Heart right ventricle (tissue), 16 donors: ENCODE measurements at regions not wholly inside any gene's neighbourhood (a gene's known extent, or its start where the extent isn't known, plus 50 kb on each side); places are given as distances from the start of the nearest gene placed in this dataset.

Experiments
- ATAC-seq, 8 donors: fragments of 200-7000 bp; cut with Tn5 transposase; one replicate each; pipeline ENCODE4 v1.9.1; 2020; ENCODE audit warnings: mild to moderate bottlenecking in 8 of 8, moderate library complexity in 8 of 8, moderate number of reproducible peaks in 1 of 8
- DNase-seq, 2 donors: peaks; one replicate each; pipeline ENCODE4 v3.0.0-alpha.2; 2020
- H3K27ac ChIP-seq, 10 donors: fragments of 200-600 bp; sonication (generic) in 2 of 10; one replicate each; pipeline versions ENCODE4 v1.5.0 to v1.8.0; 2020 to 2022; ENCODE audit warnings: mild to moderate bottlenecking in 3 of 10
- H3K27me3 ChIP-seq, 7 donors: fragments of 200-600 bp; one replicate each; pipeline ENCODE4 v1.8.0; 2021 to 2022; ENCODE audit warnings: mild to moderate bottlenecking in 2 of 7
- H3K36me3 ChIP-seq, 9 donors: fragments of 200-600 bp; sonication (generic) in 1 of 9; one replicate each; pipeline versions ENCODE4 v1.5.0 to v1.8.0; 2020 to 2022; ENCODE audit warnings: mild to moderate bottlenecking in 2 of 9
- H3K4me1 ChIP-seq, 9 donors: fragments of 200-600 bp; sonication (generic) in 1 of 9; one replicate each; pipeline versions ENCODE4 v1.5.0 to v1.8.0; 2020 to 2022; ENCODE audit warnings: mild to moderate bottlenecking in 4 of 9
- H3K4me3 ChIP-seq, 10 donors: fragments of 200-600 bp; sonication (generic) in 2 of 10; one replicate each; pipeline versions ENCODE4 v1.5.0 to v1.8.0; 2020 to 2022; ENCODE audit warnings: mild to moderate bottlenecking in 7 of 10, moderate library complexity in 2 of 10
- H3K9me3 ChIP-seq, 11 donors: fragments of 200-600 bp in 10 of 11; sonication (generic) in 2 of 11; one replicate each; pipeline versions ENCODE4 v1.5.0 to v1.8.0; 2013 to 2022; ENCODE audit warnings: mild to moderate bottlenecking in 2 of 11, control low read depth in 1 of 11, moderate library complexity in 1 of 11
- WGBS, 2 donors: extraction: QIAGEN DNeasy Blood & Tissue Kit; methylation state at CpG; one replicate each; pipeline ENCODE4 v1.1.7; 2013; ENCODE audit warnings: inconsistent platforms in 1 of 2; 5-methylcytosine and 5-hydroxymethylcytosine counted together
- intact Hi-C, 10 donors: fragments of 100-400 bp; cut with DNase I; formaldehyde crosslinking; loops; one replicate each; pipeline versions ENCODE4 v1.11.1 to v1.14.2; 2022
- TF ChIP-seq, protein P1 (sequence below), 9 donors: fragments of 200-600 bp; sonication (generic) in 2 of 9; IDR thresholded peaks; one replicate each; pipeline versions ENCODE4 v1.5.0 to v1.8.0; 2021 to 2022; ENCODE audit warnings: antibody characterized with exemption in 9 of 9, mild to moderate bottlenecking in 5 of 9, moderate library complexity in 1 of 9
- donor health status: Arrhythmogenic right ventricular cardiomyopathy.
- donor health status: ischemic (EF 13 %, LVEDD 7.1; RV severe dilation, severe dysfunction).
- donor health status: healthy with polysubstance abuse.
- donor health status: DM: no; HTN: yes; CAD: no.
- donor health status: DM: no; HTN: no; CAD: no.
- donor health status: ischemic (EF 25% LVEDD 6.9; RV normal size, moderate dysfunction).
- donor health status: ischemic (EF 25% LVEDD 5.7; RV mildly dilated, moderate dysfunction).
- donor health status: healthy.
- donor health status: DM: yes; HTN: yes; CAD: no.
- donor health status: Ischemic cardiomyopathy.
- donor health status: ischemic (EF 35%, LVEDD 5.7; RV mildly dilated, moderate dysfunction).
- donor health status: nonischemic (EF 11% LVEDD 7.7; RV severe dilation, severe dysfunction).
- donor health status: DM: yes; HTN: yes; CAD: no.
- donor health status: PGD.
- donor health status: ischemic (EF 29% LVEDD 5.4; RV normal size, mild dysfunction).
- donor health status: nonischemic (EF 23%, LVEDD 6.1; RV moderate dilation, normal function).

DNA sequence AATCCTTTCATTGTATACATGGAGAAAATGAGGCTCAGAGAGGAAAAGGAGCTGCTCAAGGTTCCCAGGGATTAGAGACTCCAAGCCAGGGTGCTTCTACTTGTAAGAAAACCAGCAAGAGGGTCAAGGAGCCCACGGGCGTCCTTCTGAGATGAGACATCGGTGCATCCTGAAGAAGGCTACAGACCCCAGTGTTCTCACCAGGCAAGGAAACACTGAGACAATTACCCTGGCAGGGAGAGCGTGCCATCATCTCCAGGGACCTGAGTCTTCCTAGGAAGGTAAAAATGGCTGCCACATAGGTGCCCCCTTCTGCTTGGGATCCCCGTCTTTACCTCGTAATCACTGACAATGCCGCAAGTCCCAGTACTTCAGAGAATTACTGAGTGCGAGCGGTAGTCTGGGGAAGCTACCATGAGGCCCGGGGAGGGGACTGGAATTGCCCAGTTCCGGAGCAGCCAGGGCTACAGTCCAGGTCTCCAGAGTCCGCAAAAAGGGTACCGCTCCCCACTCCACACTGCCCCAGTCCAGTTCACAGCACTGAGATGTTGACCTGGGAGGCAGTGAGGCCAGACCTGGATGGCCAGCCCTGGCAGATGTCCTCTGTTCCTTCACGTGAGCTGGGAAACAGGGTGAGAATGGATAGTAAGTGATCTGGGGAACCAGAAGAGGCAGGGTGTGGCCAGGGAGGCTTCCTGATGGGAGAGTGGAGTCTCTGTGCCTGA lies 164.7 kb upstream of the SMAD3 start:
- peak in 3 of 8 donors; percentile 3 to 20 (median 12) for ATAC-seq
- Histone ChIP-seq H3K4me1 (peaks cover 3 to 36% (median 18%) of the 10 kb centered on the region in 9 donors), H3K36me3 (no peaks in the 10 kb centered on the region), H3K27me3 (no peaks in the 10 kb centered on the region), H3K9me3 (no peaks in the 10 kb centered on the region), H3K27ac (peak overlapping the region; percentile 20 to 84 (median 74)), H3K4me3 (no peak overlapping the region)
- DNase-seq, result no peak
- TF ChIP-seq, protein P1, sequence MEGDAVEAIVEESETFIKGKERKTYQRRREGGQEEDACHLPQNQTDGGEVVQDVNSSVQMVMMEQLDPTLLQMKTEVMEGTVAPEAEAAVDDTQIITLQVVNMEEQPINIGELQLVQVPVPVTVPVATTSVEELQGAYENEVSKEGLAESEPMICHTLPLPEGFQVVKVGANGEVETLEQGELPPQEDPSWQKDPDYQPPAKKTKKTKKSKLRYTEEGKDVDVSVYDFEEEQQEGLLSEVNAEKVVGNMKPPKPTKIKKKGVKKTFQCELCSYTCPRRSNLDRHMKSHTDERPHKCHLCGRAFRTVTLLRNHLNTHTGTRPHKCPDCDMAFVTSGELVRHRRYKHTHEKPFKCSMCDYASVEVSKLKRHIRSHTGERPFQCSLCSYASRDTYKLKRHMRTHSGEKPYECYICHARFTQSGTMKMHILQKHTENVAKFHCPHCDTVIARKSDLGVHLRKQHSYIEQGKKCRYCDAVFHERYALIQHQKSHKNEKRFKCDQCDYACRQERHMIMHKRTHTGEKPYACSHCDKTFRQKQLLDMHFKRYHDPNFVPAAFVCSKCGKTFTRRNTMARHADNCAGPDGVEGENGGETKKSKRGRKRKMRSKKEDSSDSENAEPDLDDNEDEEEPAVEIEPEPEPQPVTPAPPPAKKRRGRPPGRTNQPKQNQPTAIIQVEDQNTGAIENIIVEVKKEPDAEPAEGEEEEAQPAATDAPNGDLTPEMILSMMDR (IDR thresholded peaks at IDR 0.05), result no peak
- intact Hi-C loops, result no loop called here
- WGBS, 2 donors, result 85 to 96% methylated on average over 14 of the region's 14 CpGs

DNA sequence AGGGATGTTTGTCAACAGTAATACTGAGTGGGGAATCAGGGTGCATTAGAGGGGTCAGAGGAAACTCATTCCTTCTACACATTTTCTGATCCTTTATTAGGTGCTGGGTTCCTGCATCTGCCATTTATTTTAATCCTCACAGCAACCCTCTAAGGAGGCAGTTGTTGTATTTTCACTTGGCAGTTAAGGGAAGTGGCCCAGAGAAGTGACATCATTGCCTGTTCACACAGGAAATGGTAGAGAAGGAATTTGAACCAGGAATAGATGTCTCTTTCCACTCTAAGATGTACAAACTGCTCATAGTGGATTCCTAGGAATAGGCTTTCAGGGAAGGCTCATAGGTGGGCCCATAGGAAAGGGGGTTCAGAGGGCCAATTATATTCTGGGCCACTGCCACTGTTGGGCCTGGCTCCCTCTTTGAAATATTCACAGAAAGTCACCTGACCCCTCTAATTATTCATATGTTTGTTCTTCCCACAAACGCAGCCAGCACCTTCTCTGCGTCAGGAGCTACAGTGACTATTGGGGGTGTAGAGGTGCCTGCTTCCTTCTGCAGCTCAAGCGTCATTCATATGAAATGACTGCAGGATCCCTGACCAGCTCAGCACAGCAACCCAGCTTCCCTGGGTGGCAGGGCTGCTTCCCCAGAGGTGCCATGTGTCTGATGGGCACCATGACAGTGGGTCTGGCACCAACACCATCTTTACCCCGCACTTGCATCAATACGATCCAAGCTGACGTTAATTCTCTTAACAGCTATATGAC lies 163.9 kb upstream of the SMAD3 start:
- no peaks in the 10 kb centered on the region for H3K36me3 ChIP-seq
- no peak overlapping the region for H3K4me3 ChIP-seq
- H3K27me3 ChIP-seq, result no peaks in the 10 kb centered on the region
- peak in 7 of 8 donors; percentile 52 to 79 (median 62) for ATAC-seq
- DNase-seq, result no peak
- intact Hi-C loops, result loop anchor here in 1 of 10 donors (2.0 kb wide), 1 partner anchor 19 kb away; no protein-coding TSS in a partner anchor
- H3K4me1 ChIP-seq, result peaks cover 3 to 36% (median 18%) of the 10 kb centered on the region in 9 donors
- TF ChIP-seq, protein P1 (IDR thresholded peaks at IDR 0.05), result no peak
- WGBS, 2 donors, result 87 to 88% methylated on average over 6 of the region's 6 CpGs
- peak overlapping the region; percentile 20 to 84 (median 74) for H3K27ac ChIP-seq
- no peaks in the 10 kb centered on the region for H3K9me3 ChIP-seq

DNA sequence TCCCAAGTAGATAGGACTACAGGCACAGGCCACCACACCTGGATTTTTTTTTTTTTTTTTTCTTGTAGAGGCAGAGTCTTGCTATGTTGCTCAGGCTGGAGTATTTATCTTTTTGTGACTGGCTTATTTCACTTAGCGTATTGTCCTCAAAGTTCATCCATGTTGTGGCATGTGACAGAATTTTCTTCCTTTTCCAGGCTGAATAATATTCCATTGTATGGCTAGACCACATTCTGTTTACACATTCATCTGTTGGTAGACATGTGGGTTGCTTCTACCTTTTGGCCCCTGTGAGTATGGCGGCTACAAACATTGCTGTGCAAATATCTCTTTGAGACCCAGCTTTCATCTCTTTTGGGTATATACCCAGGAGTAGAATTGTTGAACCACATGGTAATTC lies 160.2 kb upstream of the SMAD3 start:
- H3K9me3 ChIP-seq, result no peaks in the 10 kb centered on the region
- peaks cover 3 to 43% (median 13%) of the 10 kb centered on the region in 9 donors for H3K4me1 ChIP-seq
- ATAC-seq (no peak), DNase-seq (no peak)
- TF ChIP-seq, protein P1 (IDR thresholded peaks at IDR 0.05), result no peak
- intact Hi-C loops, result no loop called here
- no peak overlapping the region for H3K4me3 ChIP-seq
- 99 to 100% methylated on average over 2 of the region's 2 CpGs for WGBS, 2 donors
- no peak overlapping the region for H3K27ac ChIP-seq
- no peaks in the 10 kb centered on the region for H3K27me3 ChIP-seq
- H3K36me3 ChIP-seq, result no peaks in the 10 kb centered on the region

DNA sequence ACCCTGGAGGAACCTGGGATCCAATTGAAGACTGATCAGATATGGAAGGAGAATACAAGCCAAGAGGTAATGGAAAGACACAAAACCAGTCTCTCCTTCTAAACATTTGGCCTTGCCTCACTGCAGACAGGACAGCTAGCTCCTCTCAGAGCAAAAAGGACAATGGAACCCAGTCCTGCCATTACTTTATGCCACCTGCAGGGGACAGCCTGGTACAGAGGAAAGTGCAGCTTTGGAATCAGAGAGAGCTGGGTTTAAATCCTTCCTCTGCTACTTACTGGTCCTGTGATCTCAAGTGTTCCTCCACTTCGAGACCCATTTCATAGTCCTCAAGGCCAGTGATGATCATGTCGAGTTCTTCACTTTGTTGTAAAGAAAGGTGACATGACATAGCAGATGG lies 159.4 kb upstream of the SMAD3 start:
- Histone ChIP-seq H3K36me3 (no peaks in the 10 kb centered on the region), H3K4me1 (peaks cover 3 to 39% (median 10%) of the 10 kb centered on the region in 9 donors), H3K27ac (no peak overlapping the region), H3K4me3 (no peak overlapping the region), H3K9me3 (no peaks in the 10 kb centered on the region), H3K27me3 (no peaks in the 10 kb centered on the region)
- 94% methylated on average over 2 of the region's 2 CpGs for WGBS, 2 donors
- intact Hi-C loops, result no loop called here
- TF ChIP-seq, protein P1 (IDR thresholded peaks at IDR 0.05), result no peak
- DNase-seq (no peak), ATAC-seq (no peak)
